ENCODE measurements at regions not wholly inside any gene's neighbourhood (a gene's known extent, or its start where the extent isn't known, plus 50 kb on each side); places are given as distances from the start of the nearest gene placed in this dataset.

DNA sequence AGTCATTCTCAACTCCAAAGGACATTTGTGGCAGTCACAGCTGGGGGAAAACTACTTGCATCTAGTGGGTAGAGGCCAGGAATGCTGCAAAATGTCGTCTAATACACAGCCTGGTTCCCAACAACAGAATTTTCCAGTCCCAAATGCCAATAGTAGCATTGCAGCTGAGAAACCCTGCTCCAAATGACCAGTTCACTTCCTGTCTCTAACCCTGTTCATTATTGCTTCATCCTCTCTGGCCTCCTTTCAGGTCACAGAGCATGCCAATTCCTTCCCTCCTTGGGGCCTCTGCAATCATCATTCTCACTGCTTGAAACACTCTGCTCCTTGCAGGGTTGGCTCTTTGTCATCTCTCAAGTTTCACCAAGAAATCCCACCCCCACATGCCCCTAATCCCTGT, 139.1 kb downstream of the IRS1 start:
- TF ChIP-seq, protein P1, sequence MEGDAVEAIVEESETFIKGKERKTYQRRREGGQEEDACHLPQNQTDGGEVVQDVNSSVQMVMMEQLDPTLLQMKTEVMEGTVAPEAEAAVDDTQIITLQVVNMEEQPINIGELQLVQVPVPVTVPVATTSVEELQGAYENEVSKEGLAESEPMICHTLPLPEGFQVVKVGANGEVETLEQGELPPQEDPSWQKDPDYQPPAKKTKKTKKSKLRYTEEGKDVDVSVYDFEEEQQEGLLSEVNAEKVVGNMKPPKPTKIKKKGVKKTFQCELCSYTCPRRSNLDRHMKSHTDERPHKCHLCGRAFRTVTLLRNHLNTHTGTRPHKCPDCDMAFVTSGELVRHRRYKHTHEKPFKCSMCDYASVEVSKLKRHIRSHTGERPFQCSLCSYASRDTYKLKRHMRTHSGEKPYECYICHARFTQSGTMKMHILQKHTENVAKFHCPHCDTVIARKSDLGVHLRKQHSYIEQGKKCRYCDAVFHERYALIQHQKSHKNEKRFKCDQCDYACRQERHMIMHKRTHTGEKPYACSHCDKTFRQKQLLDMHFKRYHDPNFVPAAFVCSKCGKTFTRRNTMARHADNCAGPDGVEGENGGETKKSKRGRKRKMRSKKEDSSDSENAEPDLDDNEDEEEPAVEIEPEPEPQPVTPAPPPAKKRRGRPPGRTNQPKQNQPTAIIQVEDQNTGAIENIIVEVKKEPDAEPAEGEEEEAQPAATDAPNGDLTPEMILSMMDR (conservative IDR thresholded peaks at IDR 0.05), result no peak
- H2BK20ac ChIP-seq (ENCODE audit: low read depth, low read length, poor library complexity, severe bottlenecking), result no peak overlapping the region
- H4K8ac ChIP-seq (replicated peaks; ENCODE audit: insufficient read length, low read depth, low read length), result no peak overlapping the region
- H2BK15ac ChIP-seq (ENCODE audit: low read depth, low read length), result no peak overlapping the region
- no peak overlapping the region for H2BK12ac ChIP-seq (ENCODE audit: insufficient read length, low read depth, low read length)
- no peaks in the 10 kb centered on the region for H3K4me1 ChIP-seq (ENCODE audit: insufficient read depth, low read length)
- no peak overlapping the region for H4K91ac ChIP-seq (ENCODE audit: insufficient read length, low read depth, low read length)
- no peak overlapping the region for H3K18ac ChIP-seq (ENCODE audit: insufficient read length, low read depth, low read length)
- no peak overlapping the region for H2AFZ ChIP-seq (ENCODE audit: low read length)
- Mint-ChIP-seq H3K4me3 (no peak overlapping the region), H3K36me3 (ENCODE audit: insufficient read depth in 1 of 3, low read depth in 3 of 3) (peaks cover 0 to 2% (median 0%) of the 10 kb centered on the region in 3 experiments; a peak in 1 of 7 replicates), H3K27ac (peak overlapping the region in 1 of 3 experiments; percentile 83; a peak in 1 of 7 replicates), H3K27me3 (ENCODE audit: low read depth) (no peaks in the 10 kb centered on the region), H3K4me1 (peaks cover 5 to 9% of the 10 kb centered on the region in 2 experiments), H3K9me3 (peaks cover 0 to 6% of the 10 kb centered on the region in 2 experiments; a peak in 3 of 5 replicates)
- no peak overlapping the region for H3K4ac ChIP-seq (ENCODE audit: low read depth, low read length)
- H4K5ac ChIP-seq (ENCODE audit: insufficient read length, low read depth, low read length), result no peak overlapping the region
- H3K27ac ChIP-seq (ENCODE audit: insufficient read length, low read depth, low read length), result no peak overlapping the region
- no peak overlapping the region for H3K4me2 ChIP-seq (ENCODE audit: insufficient read depth, insufficient read length, low read length)
- no peaks in the 10 kb centered on the region for H3K79me2 ChIP-seq (ENCODE audit: insufficient read depth, low read length)
- H3K9me3 ChIP-seq (ENCODE audit: control insufficient read depth, low read depth, low read length), result no peaks in the 10 kb centered on the region
- H2AK5ac ChIP-seq (ENCODE audit: insufficient read length, low read length), result no peak overlapping the region
- no peak overlapping the region for H2BK120ac ChIP-seq (ENCODE audit: low read depth, low read length, poor library complexity, severe bottlenecking)
- H3K23me2 ChIP-seq (ENCODE audit: insufficient read length, low read depth, low read length, poor library complexity, severe bottlenecking), result no peaks in the 10 kb centered on the region
- no CpG with 5 or more reads among the region's 1 CpG for WGBS (ENCODE audit: extremely low coverage, insufficient read length, low lambda C conversion rate)
- no peaks in the 10 kb centered on the region for H4K20me1 ChIP-seq (ENCODE audit: control insufficient read depth, insufficient read depth, insufficient read length)
- H3K56ac ChIP-seq (ENCODE audit: insufficient read length, low read depth, low read length), result no peak overlapping the region
- no peak overlapping the region for H3T11ph ChIP-seq (ENCODE audit: low read length)
- no peak overlapping the region for H3K9ac ChIP-seq (ENCODE audit: extremely low read depth, insufficient read length, low read length)
- no peak overlapping the region for H2BK5ac ChIP-seq (ENCODE audit: insufficient read length, low read length)
- no peak overlapping the region for H3K14ac ChIP-seq (ENCODE audit: insufficient read depth, low read length)
- H3K23ac ChIP-seq (ENCODE audit: insufficient read length, low read depth, low read length), result no peak overlapping the region
- no peak for DNase-seq
- no peaks in the 10 kb centered on the region for H3K79me1 ChIP-seq (ENCODE audit: insufficient read depth, low read depth, low read length, poor library complexity, severe bottlenecking)
- H3K27me3 ChIP-seq (ENCODE audit: insufficient read depth, low read length), result no peaks in the 10 kb centered on the region

Data from H9 (cell line).